Duodenal mucosa (tissue), 2 donors: ENCODE measurements at regions not wholly inside any gene's neighbourhood (a gene's known extent, or its start where the extent isn't known, plus 50 kb on each side); places are given as distances from the start of the nearest gene placed in this dataset.
"Not testable (repeated sequence)": the region's sequence is repeated elsewhere in the genome, so short reads cannot be mapped to it uniquely, and the experiment has no call there.

Experiments used
- H3K27ac ChIP-seq: one replicate; pipeline ENCODE4 v1.7.0; 2013; ENCODE audit warnings: low read depth, low read length
- H3K27me3 ChIP-seq, 2 donors: one replicate each; pipeline ENCODE4 v1.7.0; 2013; ENCODE audit warnings: low read length in 2 of 2, control low read depth in 1 of 2; ENCODE audit not compliant: insufficient read depth in 2 of 2, control insufficient read depth in 1 of 2
- H3K36me3 ChIP-seq, 2 donors: one replicate each; pipeline ENCODE4 v1.7.0; 2013; ENCODE audit warnings: low read length in 2 of 2, control low read depth in 1 of 2; ENCODE audit not compliant: insufficient read depth in 2 of 2, control insufficient read depth in 1 of 2
- H3K4me1 ChIP-seq, 2 donors: one replicate each; pipeline ENCODE4 v1.7.0; 2013; ENCODE audit warnings: low read length in 2 of 2, control low read depth in 1 of 2; ENCODE audit not compliant: insufficient read depth in 2 of 2, control insufficient read depth in 1 of 2
- H3K4me3 ChIP-seq, 2 donors: one replicate each; pipeline ENCODE4 v1.7.0; 2013; ENCODE audit warnings: low read length in 2 of 2, low read depth in 1 of 2
- H3K9ac ChIP-seq, 2 donors: one replicate each; pipeline ENCODE4 v1.7.0; 2013; ENCODE audit warnings: low read length in 2 of 2, low read depth in 1 of 2
- H3K9me3 ChIP-seq, 2 donors: one replicate each; pipeline ENCODE4 v1.7.0; 2013; ENCODE audit warnings: low read length in 2 of 2, control low read depth in 1 of 2; ENCODE audit not compliant: control insufficient read depth in 1 of 2

GRCh38 chr20:29320216-29320949 is 1937.1 kb upstream of the DEFB115 start:
- H3K9me3 ChIP-seq, H3K27ac ChIP-seq, H3K9ac ChIP-seq, H3K27me3 ChIP-seq, H3K4me3 ChIP-seq, H3K4me1 ChIP-seq, H3K36me3 ChIP-seq: not testable (repeated sequence)

GRCh38 chr20:29323631-29324515 is 1933.6 kb upstream of the DEFB115 start:
- H3K9me3 ChIP-seq: peaks cover 0 to 15% of the 10 kb centered on the region in 2 donors
- H3K9ac ChIP-seq, H3K4me1 ChIP-seq, H3K4me3 ChIP-seq, H3K36me3 ChIP-seq, H3K27ac ChIP-seq, H3K27me3 ChIP-seq: not testable (repeated sequence)

GRCh38 chr20:29324516-29325303 is 1932.8 kb upstream of the DEFB115 start:
- H3K36me3 ChIP-seq, H3K4me3 ChIP-seq, H3K27ac ChIP-seq, H3K9ac ChIP-seq, H3K27me3 ChIP-seq, H3K4me1 ChIP-seq: not testable (repeated sequence)
- H3K9me3 ChIP-seq: peaks cover 2 to 15% of the 10 kb centered on the region in 2 donors

GRCh38 chr20:29325304-29325640 is 1932.2 kb upstream of the DEFB115 start:
- Histone ChIP-seq H3K4me1 (no peaks in the 10 kb centered on the region), H3K4me3 (no peak overlapping the region), H3K9me3 (peaks cover 8 to 15% of the 10 kb centered on the region in 2 donors), H3K27ac (no peak overlapping the region), H3K27me3 (no peaks in the 10 kb centered on the region), H3K9ac (no peak overlapping the region), H3K36me3 (no peaks in the 10 kb centered on the region)

GRCh38 chr20:29325781-29326180 is 1931.7 kb upstream of the DEFB115 start:
- not testable (repeated sequence) for H3K27ac ChIP-seq, H3K4me1 ChIP-seq, H3K4me3 ChIP-seq, H3K36me3 ChIP-seq, H3K27me3 ChIP-seq, H3K9ac ChIP-seq
- H3K9me3 ChIP-seq: peaks cover 12 to 20% of the 10 kb centered on the region in 2 donors

- no peaks in the 10 kb centered on the region for H3K4me1 ChIP-seq
- no peaks in the 10 kb centered on the region for H3K27me3 ChIP-seq
- no peaks in the 10 kb centered on the region for H3K36me3 ChIP-seq
- no peak overlapping the region for H3K4me3 ChIP-seq
- H3K9me3 ChIP-seq: peaks cover 14 to 23% of the 10 kb centered on the region in 2 donors
- H3K9ac ChIP-seq: no peak overlapping the region
- no peak overlapping the region for H3K27ac ChIP-seq
Observed at GRCh38 chr20:29326376-29327070, 1930.9 kb upstream of the DEFB115 start.

- peaks cover 17 to 29% of the 10 kb centered on the region in 2 donors for H3K9me3 ChIP-seq
- not testable (repeated sequence) for H3K36me3 ChIP-seq, H3K4me3 ChIP-seq, H3K9ac ChIP-seq, H3K4me1 ChIP-seq, H3K27me3 ChIP-seq, H3K27ac ChIP-seq
Observed at GRCh38 chr20:29327600-29328420, 1929.7 kb upstream of the DEFB115 start.

- H3K4me1 ChIP-seq, H3K4me3 ChIP-seq, H3K9ac ChIP-seq, H3K27ac ChIP-seq, H3K36me3 ChIP-seq, H3K27me3 ChIP-seq: not testable (repeated sequence)
- peaks cover 17 to 25% of the 10 kb centered on the region in 2 donors for H3K9me3 ChIP-seq
Observed at GRCh38 chr20:29330429-29331115, 1926.9 kb upstream of the DEFB115 start.

GRCh38 chr20:29349836-29350235 is 1907.6 kb upstream of the DEFB115 start:
- no peak overlapping the region for H3K4me3 ChIP-seq
- no peak overlapping the region for H3K9ac ChIP-seq
- H3K9me3 ChIP-seq: peaks cover 0 to 3% of the 10 kb centered on the region in 2 donors
- H3K4me1 ChIP-seq: no peaks in the 10 kb centered on the region
- H3K27ac ChIP-seq: no peak overlapping the region
- H3K36me3 ChIP-seq: no peaks in the 10 kb centered on the region
- no peaks in the 10 kb centered on the region for H3K27me3 ChIP-seq
